Loucy (cell line): ENCODE measurements at regions not wholly inside any gene's neighbourhood (a gene's known extent, or its start where the extent isn't known, plus 50 kb on each side); places are given as distances from the start of the nearest gene placed in this dataset.

Source experiments
- CTCF ChIP-seq: fragments of 200-600 bp; sonication (generic); conservative IDR thresholded peaks from 2 replicates; pipeline ENCODE4 v1.5.1; 2014; ENCODE audit warnings: mild to moderate bottlenecking, antibody characterized with exemption, low read length
- EZH2phosphoT487 ChIP-seq: fragments of 200-600 bp; IDR thresholded peaks from 2 replicates; pipeline ENCODE4 v1.6.1; 2018; ENCODE audit warnings: antibody characterized with exemption, mild to moderate bottlenecking, moderate library complexity, borderline replicate concordance

- TF ChIP-seq CTCF (no peak), EZH2phosphoT487 (no peak)
These were observed 855.0 kb downstream of the EPHA7 start for GRCh38 chr6:92564376-92564775.
